Heart right ventricle (tissue), 16 donors: ENCODE measurements at regions not wholly inside any gene's neighbourhood (a gene's known extent, or its start where the extent isn't known, plus 50 kb on each side); places are given as distances from the start of the nearest gene placed in this dataset.

Experiments used
- ATAC-seq, 8 donors: fragments of 200-7000 bp; cut with Tn5 transposase; one replicate each; pipeline ENCODE4 v1.9.1; 2020; ENCODE audit warnings: mild to moderate bottlenecking in 8 of 8, moderate library complexity in 8 of 8, moderate number of reproducible peaks in 1 of 8
- DNase-seq, 2 donors: peaks; one replicate each; pipeline ENCODE4 v3.0.0-alpha.2; 2020
- H3K27ac ChIP-seq, 10 donors: fragments of 200-600 bp; sonication (generic) in 2 of 10; one replicate each; pipeline versions ENCODE4 v1.5.0 to v1.8.0; 2020 to 2022; ENCODE audit warnings: mild to moderate bottlenecking in 3 of 10
- H3K27me3 ChIP-seq, 7 donors: fragments of 200-600 bp; one replicate each; pipeline ENCODE4 v1.8.0; 2021 to 2022; ENCODE audit warnings: mild to moderate bottlenecking in 2 of 7
- H3K36me3 ChIP-seq, 9 donors: fragments of 200-600 bp; sonication (generic) in 1 of 9; one replicate each; pipeline versions ENCODE4 v1.5.0 to v1.8.0; 2020 to 2022; ENCODE audit warnings: mild to moderate bottlenecking in 2 of 9
- H3K4me1 ChIP-seq, 9 donors: fragments of 200-600 bp; sonication (generic) in 1 of 9; one replicate each; pipeline versions ENCODE4 v1.5.0 to v1.8.0; 2020 to 2022; ENCODE audit warnings: mild to moderate bottlenecking in 4 of 9
- H3K4me3 ChIP-seq, 10 donors: fragments of 200-600 bp; sonication (generic) in 2 of 10; one replicate each; pipeline versions ENCODE4 v1.5.0 to v1.8.0; 2020 to 2022; ENCODE audit warnings: mild to moderate bottlenecking in 7 of 10, moderate library complexity in 2 of 10
- H3K9me3 ChIP-seq, 11 donors: fragments of 200-600 bp in 10 of 11; sonication (generic) in 2 of 11; one replicate each; pipeline versions ENCODE4 v1.5.0 to v1.8.0; 2013 to 2022; ENCODE audit warnings: mild to moderate bottlenecking in 2 of 11, control low read depth in 1 of 11, moderate library complexity in 1 of 11
- CTCF ChIP-seq, 9 donors: fragments of 200-600 bp; sonication (generic) in 2 of 9; IDR thresholded peaks; one replicate each; pipeline versions ENCODE4 v1.5.0 to v1.8.0; 2021 to 2022; ENCODE audit warnings: antibody characterized with exemption in 9 of 9, mild to moderate bottlenecking in 5 of 9, moderate library complexity in 1 of 9
- WGBS, 2 donors: extraction: QIAGEN DNeasy Blood & Tissue Kit; methylation state at CpG; one replicate each; pipeline ENCODE4 v1.1.7; 2013; ENCODE audit warnings: inconsistent platforms in 1 of 2; 5-methylcytosine and 5-hydroxymethylcytosine counted together
- intact Hi-C, 10 donors: fragments of 100-400 bp; cut with DNase I; formaldehyde crosslinking; loops; one replicate each; pipeline versions ENCODE4 v1.11.1 to v1.14.2; 2022
- donor health status: Arrhythmogenic right ventricular cardiomyopathy.
- donor health status: ischemic (EF 13 %, LVEDD 7.1; RV severe dilation, severe dysfunction).
- donor health status: healthy with polysubstance abuse.
- donor health status: DM: no; HTN: yes; CAD: no.
- donor health status: DM: no; HTN: no; CAD: no.
- donor health status: ischemic (EF 25% LVEDD 6.9; RV normal size, moderate dysfunction).
- donor health status: ischemic (EF 25% LVEDD 5.7; RV mildly dilated, moderate dysfunction).
- donor health status: healthy.
- donor health status: DM: yes; HTN: yes; CAD: no.
- donor health status: Ischemic cardiomyopathy.
- donor health status: ischemic (EF 35%, LVEDD 5.7; RV mildly dilated, moderate dysfunction).
- donor health status: nonischemic (EF 11% LVEDD 7.7; RV severe dilation, severe dysfunction).
- donor health status: DM: yes; HTN: yes; CAD: no.
- donor health status: PGD.
- donor health status: ischemic (EF 29% LVEDD 5.4; RV normal size, mild dysfunction).
- donor health status: nonischemic (EF 23%, LVEDD 6.1; RV moderate dilation, normal function).

GRCh38 chr12:91897025-91897515 lies 248.6 kb downstream of the BTG1 start:
- Histone ChIP-seq H3K27ac (no peak overlapping the region), H3K27me3 (no peaks in the 10 kb centered on the region), H3K9me3 (no peaks in the 10 kb centered on the region), H3K4me1 (peaks cover 0 to 21% (median 5%) of the 10 kb centered on the region in 9 donors), H3K36me3 (no peaks in the 10 kb centered on the region), H3K4me3 (no peak overlapping the region)
- intact Hi-C loops: no loop called here
- 87 to 90% methylated on average over 5 of the region's 5 CpGs for WGBS, 2 donors
- DNase-seq (no peak), ATAC-seq (peak in 2 of 8 donors; percentile 6 to 30)
- no peak for TF ChIP-seq CTCF (IDR thresholded peaks at IDR 0.05)

GRCh38 chr12:91896286-91897024 lies 249.2 kb downstream of the BTG1 start:
- no peaks in the 10 kb centered on the region for H3K9me3 ChIP-seq
- peaks cover 0 to 21% (median 5%) of the 10 kb centered on the region in 9 donors for H3K4me1 ChIP-seq
- DNase-seq (peak in 1 of 2 donors; percentile 16), ATAC-seq (peak in 7 of 8 donors; percentile 38 to 82 (median 62))
- intact Hi-C loops: no loop called here
- no peaks in the 10 kb centered on the region for H3K27me3 ChIP-seq
- H3K27ac ChIP-seq: no peak overlapping the region
- 42 to 45% methylated on average over 5 of the region's 5 CpGs for whole genome bisulfite sequencing, 2 donors
- no peak for TF ChIP-seq CTCF (IDR thresholded peaks at IDR 0.05)
- H3K36me3 ChIP-seq: no peaks in the 10 kb centered on the region
- no peak overlapping the region for H3K4me3 ChIP-seq

- ATAC-seq (no peak), DNase-seq (no peak)
- peaks cover 0 to 21% (median 5%) of the 10 kb centered on the region in 9 donors for H3K4me1 ChIP-seq
- H3K4me3 ChIP-seq: no peak overlapping the region
- H3K27me3 ChIP-seq: no peaks in the 10 kb centered on the region
- intact Hi-C loops: no loop called here
- TF ChIP-seq CTCF (IDR thresholded peaks at IDR 0.05): no peak
- H3K27ac ChIP-seq: no peak overlapping the region
- no peaks in the 10 kb centered on the region for H3K36me3 ChIP-seq
- no peaks in the 10 kb centered on the region for H3K9me3 ChIP-seq
Measured at GRCh38 chr12:91894911-91895310, 250.7 kb downstream of the BTG1 start.

GRCh38 chr12:91893476-91893875 lies 252.2 kb downstream of the BTG1 start:
- no peak for TF ChIP-seq CTCF (IDR thresholded peaks at IDR 0.05)
- Histone ChIP-seq H3K27ac (no peak overlapping the region), H3K27me3 (no peaks in the 10 kb centered on the region), H3K36me3 (no peaks in the 10 kb centered on the region), H3K4me1 (peaks cover 0 to 17% (median 5%) of the 10 kb centered on the region in 9 donors), H3K4me3 (no peak overlapping the region), H3K9me3 (no peaks in the 10 kb centered on the region)
- ATAC-seq: no peak
- 84 to 88% methylated on average over 3 of the region's 3 CpGs for WGBS, 2 donors
- no peak for DNase-seq
- intact Hi-C loops: no loop called here
